ENCODE measurements at regions not wholly inside any gene's neighbourhood (a gene's known extent, or its start where the extent isn't known, plus 50 kb on each side); places are given as distances from the start of the nearest gene placed in this dataset.

GRCh38 chr12:105744371-105745058, 394.2 kb downstream of the NUAK1 start:
- no peak for TF ChIP-seq CTCF (IDR thresholded peaks at IDR 0.05; ENCODE audit: low read depth, low read length)
- no peak overlapping the region for H3K4me3 ChIP-seq (replicated peaks in 1 of 2; ENCODE audit: low read depth in 2 of 2, low read length in 2 of 2)
- DNase-seq (ENCODE audit: low read depth in 2 of 2) = no peak

- H3K4me3 ChIP-seq (replicated peaks in 1 of 2; ENCODE audit: low read depth in 2 of 2, low read length in 2 of 2) = no peak overlapping the region
- no peak for TF ChIP-seq CTCF (IDR thresholded peaks at IDR 0.05; ENCODE audit: low read depth, low read length)
- no peak for DNase-seq (ENCODE audit: low read depth in 2 of 2)
Measured at GRCh38 chr12:105745811-105746210, 392.9 kb downstream of the NUAK1 start.

GRCh38 chr12:105748806-105749600, 389.8 kb downstream of the NUAK1 start:
- H3K4me3 ChIP-seq (replicated peaks in 1 of 2; ENCODE audit: low read depth in 2 of 2, low read length in 2 of 2) = no peak overlapping the region
- peak; percentile 81 to 92 for DNase-seq (ENCODE audit: low read depth in 2 of 2)
- TF ChIP-seq CTCF (IDR thresholded peaks at IDR 0.05; ENCODE audit: low read depth, low read length) = no peak

GRCh38 chr12:105750096-105750495, 388.7 kb downstream of the NUAK1 start:
- no peak for TF ChIP-seq CTCF (IDR thresholded peaks at IDR 0.05; ENCODE audit: low read depth, low read length)
- no peak overlapping the region for H3K4me3 ChIP-seq (replicated peaks in 1 of 2; ENCODE audit: low read depth in 2 of 2, low read length in 2 of 2)
- no peak for DNase-seq (ENCODE audit: low read depth in 2 of 2)

- no peak for TF ChIP-seq CTCF (IDR thresholded peaks at IDR 0.05; ENCODE audit: low read depth, low read length)
- no peak for DNase-seq (ENCODE audit: low read depth in 2 of 2)
- no peak overlapping the region for H3K4me3 ChIP-seq (replicated peaks in 1 of 2; ENCODE audit: low read depth in 2 of 2, low read length in 2 of 2)
Measured at GRCh38 chr12:105754313-105754712, 384.4 kb downstream of the NUAK1 start.

GRCh38 chr12:105756961-105757360, 381.8 kb downstream of the NUAK1 start:
- H3K4me3 ChIP-seq (replicated peaks in 1 of 2; ENCODE audit: low read depth in 2 of 2, low read length in 2 of 2) = no peak overlapping the region
- no peak for DNase-seq (ENCODE audit: low read depth in 2 of 2)
- TF ChIP-seq CTCF (IDR thresholded peaks at IDR 0.05; ENCODE audit: low read depth, low read length) = no peak
